VCaP (cell line): ENCODE measurements at regions not wholly inside any gene's neighbourhood (a gene's known extent, or its start where the extent isn't known, plus 50 kb on each side); places are given as distances from the start of the nearest gene placed in this dataset.

Experiments used
- H3K27ac ChIP-seq: fragments of 450-650 bp; 2 replicates; pipeline ENCODE4 v1.5.1; 2017
- CTCF ChIP-seq: fragments of 450-650 bp; conservative IDR thresholded peaks from 2 replicates; pipeline ENCODE4 v1.5.1; 2017; ENCODE audit warnings: mild to moderate bottlenecking, moderate library complexity

DNA sequence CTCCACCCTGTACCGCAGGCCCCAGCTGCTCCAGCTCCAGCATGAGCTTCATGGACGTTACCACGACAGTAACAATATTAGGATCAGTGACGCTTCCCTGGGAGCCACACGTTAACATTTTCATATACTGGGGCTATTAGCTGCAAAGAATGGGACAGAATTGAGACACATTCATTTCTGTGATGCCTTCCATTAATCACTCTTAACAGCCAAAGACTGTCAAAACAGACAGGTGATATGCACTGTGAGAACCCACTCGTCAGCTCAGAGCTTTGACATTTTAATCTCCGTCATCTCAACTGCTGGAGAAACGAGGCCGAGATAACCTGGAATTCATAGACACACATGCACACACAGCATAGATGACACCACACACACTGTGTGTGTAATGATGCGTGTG lies 408.4 kb upstream of the SHH start:
- no peak for TF ChIP-seq CTCF
- H3K27ac ChIP-seq: no peak overlapping the region

DNA sequence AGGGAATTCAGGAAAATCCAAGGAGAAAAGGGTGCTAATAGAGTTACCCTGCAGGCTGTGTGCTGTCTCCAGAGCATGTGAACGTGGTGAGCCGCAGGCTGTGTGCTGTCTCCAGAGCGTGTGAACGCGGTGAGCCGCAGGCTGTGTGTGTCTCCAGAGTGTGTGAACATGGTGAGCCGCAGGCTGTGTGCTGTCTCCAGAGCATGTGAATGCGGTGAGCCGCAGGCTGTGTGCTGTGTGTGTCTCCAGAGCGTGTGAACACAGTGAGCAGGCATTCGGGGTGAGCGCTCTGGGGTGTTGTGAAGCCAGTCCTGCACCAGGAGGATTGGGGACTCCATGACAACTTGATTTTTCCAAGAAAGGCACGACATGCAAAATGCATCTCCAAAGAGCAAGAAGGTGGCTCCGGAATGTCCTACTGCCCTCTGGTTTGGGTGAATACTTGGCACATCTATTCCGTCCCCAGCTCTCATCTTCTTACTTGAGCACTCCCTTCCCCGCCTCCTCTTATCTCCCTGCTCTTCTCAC lies 407.9 kb upstream of the SHH start:
- H3K27ac ChIP-seq: no peak overlapping the region
- TF ChIP-seq CTCF: no peak

DNA sequence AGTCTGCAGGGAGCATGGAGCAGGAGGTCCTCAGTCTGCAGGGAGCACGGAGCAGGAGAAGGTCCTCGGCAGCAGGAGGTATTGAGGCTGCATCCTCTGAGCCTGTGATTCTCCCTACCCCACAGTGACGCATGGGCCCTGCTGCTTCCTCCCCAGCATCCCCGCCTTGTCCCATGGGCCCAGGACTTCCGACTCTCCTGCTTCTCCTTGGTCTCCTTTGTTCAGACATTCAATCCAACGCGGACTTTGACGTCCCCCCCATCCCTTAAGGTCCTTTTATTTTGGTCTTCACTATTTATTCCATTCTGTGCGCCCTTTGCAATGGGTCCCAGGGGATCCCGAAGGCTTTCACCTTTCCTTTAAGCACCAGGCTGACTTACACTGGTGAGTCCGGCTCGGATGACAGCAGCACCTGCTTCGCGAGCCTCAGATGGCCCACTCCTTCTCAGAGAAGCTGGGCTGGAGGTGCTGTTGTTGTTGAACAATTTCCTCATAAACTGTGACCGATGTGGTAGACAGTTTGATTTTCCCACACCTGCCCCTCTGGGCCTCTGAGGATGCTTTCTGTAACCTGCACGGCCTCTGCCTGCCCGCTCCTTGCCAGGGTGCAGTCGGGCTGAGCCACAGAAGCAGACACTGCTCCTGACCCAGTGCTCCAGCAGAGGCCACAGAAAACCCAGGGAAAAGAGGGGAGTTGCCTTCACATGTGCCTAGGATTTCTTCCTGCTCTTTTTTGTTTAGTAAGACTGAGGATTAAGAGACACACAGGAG lies 407.2 kb upstream of the SHH start:
- no peak overlapping the region for H3K27ac ChIP-seq
- TF ChIP-seq CTCF: no peak

DNA sequence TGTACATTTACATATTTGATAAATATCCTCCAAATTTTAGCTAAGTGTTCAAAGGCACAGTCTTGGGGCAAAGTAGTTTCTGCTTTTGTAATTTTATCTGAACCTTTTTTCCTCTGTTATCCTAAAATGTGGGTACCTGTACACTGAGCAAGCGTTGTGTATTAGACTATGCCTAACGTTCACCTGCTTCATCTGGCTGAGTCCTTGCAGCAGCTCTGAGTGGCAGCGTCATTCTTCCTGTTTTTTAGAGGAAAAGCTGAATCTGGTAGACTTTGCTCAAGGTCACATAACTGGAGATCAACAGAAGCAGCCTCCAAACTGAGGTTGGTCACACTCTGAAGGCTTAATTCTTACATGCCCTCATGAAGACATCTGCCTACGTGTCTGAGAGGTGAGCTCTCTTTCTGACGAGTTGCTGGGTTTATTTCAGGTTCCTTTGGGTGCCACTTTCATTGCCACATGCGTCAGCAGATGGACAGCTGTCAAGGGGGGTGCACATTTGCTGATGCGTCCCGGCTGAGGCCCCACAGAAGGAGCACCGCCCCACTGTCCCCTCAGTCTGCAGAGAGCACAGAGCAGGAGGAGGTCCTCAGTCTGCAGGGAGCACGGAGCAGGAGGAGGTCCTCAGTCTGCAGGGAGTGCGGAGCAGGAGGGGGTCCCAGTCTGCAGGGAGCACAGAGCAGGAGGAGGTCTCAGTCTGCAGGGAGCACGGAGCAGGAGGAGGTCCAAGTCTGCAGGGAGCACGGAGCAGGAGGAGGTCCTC lies 406.5 kb upstream of the SHH start:
- no peak for TF ChIP-seq CTCF
- no peak overlapping the region for H3K27ac ChIP-seq

DNA sequence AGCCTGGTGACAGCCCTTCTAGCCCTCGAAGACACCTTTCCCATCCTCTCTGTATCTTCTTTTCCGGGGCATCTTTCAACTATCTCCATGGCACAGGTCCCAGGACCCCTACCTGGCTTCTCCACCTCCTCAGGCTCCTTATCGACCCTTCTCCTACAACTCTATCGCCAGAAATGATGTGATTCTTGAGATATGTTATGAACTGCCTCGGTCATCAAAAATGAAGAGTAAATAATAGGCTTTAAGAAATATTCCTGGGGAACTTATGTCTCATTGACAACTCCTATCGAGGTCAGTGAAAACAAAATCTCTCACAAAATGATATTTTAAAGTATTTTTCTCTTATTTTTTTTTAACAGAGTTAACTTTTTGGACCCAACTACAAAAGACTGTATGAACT lies 405.5 kb upstream of the SHH start:
- no peak overlapping the region for H3K27ac ChIP-seq
- TF ChIP-seq CTCF: no peak

DNA sequence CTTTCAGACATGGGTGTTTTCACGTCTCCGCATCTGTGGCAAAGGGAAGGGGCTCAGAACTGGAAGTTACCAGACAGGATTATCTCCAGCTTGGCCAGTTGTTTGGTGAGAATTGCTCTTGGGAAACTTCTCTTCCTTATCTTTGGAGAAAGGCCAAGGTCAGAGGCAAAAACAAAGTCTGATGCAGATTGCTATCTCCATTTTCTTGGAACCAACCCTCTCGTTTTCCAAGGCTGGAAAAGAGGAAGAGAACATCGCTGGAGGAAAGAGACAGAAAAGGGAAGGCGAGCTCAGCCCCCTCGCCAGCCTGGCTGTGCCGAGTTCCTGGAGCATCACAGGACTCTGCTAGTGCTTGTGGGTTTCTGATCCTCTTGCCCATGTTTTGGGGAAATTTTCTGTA lies 396.8 kb upstream of the SHH start:
- peak overlapping the region; percentile 53 for H3K27ac ChIP-seq
- no peak for TF ChIP-seq CTCF

DNA sequence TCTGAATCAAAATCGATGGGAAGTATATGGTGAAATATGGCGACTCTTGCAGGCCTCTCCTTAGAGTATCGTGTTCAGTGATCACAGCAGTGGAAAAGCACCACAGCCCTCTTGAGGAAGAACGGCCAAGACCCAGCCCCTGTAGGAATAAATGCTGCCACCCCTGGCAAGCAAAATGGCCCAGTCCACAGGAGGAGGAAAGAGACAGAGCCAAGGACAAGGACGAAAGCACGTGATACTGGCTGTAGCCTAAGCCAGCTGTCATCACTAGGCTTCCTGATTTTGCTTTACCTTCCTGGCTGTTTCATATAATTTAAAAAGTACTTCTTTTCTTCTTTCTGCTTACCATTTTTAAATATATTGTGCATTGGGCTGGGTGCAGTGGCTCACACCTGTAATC lies 395.0 kb upstream of the SHH start:
- H3K27ac ChIP-seq: no peak overlapping the region
- no peak for TF ChIP-seq CTCF
